Pancreas (tissue), 10 donors: ENCODE measurements at regions not wholly inside any gene's neighbourhood (a gene's known extent, or its start where the extent isn't known, plus 50 kb on each side); places are given as distances from the start of the nearest gene placed in this dataset.

Experiments
- ATAC-seq, 4 donors: fragments of 200-7000 bp; cut with Tn5 transposase; one replicate each; pipeline versions ENCODE4 v1.8.0 to v1.9.1; 2020; ENCODE audit warnings: mild to moderate bottlenecking in 4 of 4, moderate library complexity in 4 of 4
- DNase-seq, 6 donors: peaks; one replicate each; pipeline ENCODE4 v3.0.0-alpha.2; 2020
- FAIRE-seq: peaks from 2 replicates; lab custom pipeline; 2012; peaks lifted over from hg19 to GRCh38; lab: Jason Lieb, UNC
- H3K27ac ChIP-seq, 4 donors: fragments of 200-600 bp; sonication (generic); 1 replicate in 3 of 4; 2 replicates in 1 of 4; pipeline versions ENCODE4 v1.5.0 to v1.8.0; 2020
- H3K27me3 ChIP-seq, 4 donors: fragments of 200-600 bp; one replicate each; pipeline ENCODE4 v1.8.0; 2021
- H3K36me3 ChIP-seq, 3 donors: fragments of 200-600 bp; sonication (generic) in 1 of 3; one replicate each; pipeline versions ENCODE4 v1.5.0 to v1.8.0; 2020 to 2021
- H3K4me1 ChIP-seq, 3 donors: fragments of 200-600 bp; one replicate each; pipeline ENCODE4 v1.8.0; 2021
- H3K4me3 ChIP-seq, 4 donors: fragments of 200-600 bp; sonication (generic) in 2 of 4; one replicate each; pipeline versions ENCODE4 v1.5.0 to v1.8.0; 2020 to 2021
- H3K9me3 ChIP-seq, 4 donors: fragments of 200-600 bp; one replicate each; pipeline ENCODE4 v1.8.0; 2021
- CTCF ChIP-seq, 4 donors: fragments of 200-600 bp; sonication (generic) in 3 of 4; IDR thresholded peaks; one replicate each; pipeline versions ENCODE4 v1.5.0 to v1.8.0; 2021; ENCODE audit warnings: antibody characterized with exemption in 4 of 4
- WGBS, 2 donors: extraction: QIAGEN DNeasy Blood & Tissue Kit; methylation state at CpG; one replicate each; pipeline ENCODE4 v1.1.7; 2013; 5-methylcytosine and 5-hydroxymethylcytosine counted together
- intact Hi-C, 3 donors: fragments of 100-400 bp; cut with DNase I; formaldehyde crosslinking; loops; one replicate each; pipeline versions ENCODE4 v1.11.1 to v1.14.2; 2022
- donor health status: healthy with polysubstance abuse.
- donor health status: DM: no; HTN: no; CAD: no; lungs with moderate emphysema.
- donor health status: DM: no; HTN: no; CAD: no.
- donor health status: control.
- donor health status: control.
- donor health status: Bipolar disorder and iron deficiency.
- donor health status: DM: yes; HTN: yes; CAD: no.
- donor health status: DM: no; HTN: no; CAD: no.
- donor health status: DM: no; HTN: no; CAD: no.
- donor health status: DM: yes; HTN: yes; CAD: no.

GRCh38 chr21:16342932-16343331, 613.1 kb downstream of the USP25 start:
- FAIRE-seq (no peak), ATAC-seq (no peak)

GRCh38 chr21:16343776-16344175, 614.0 kb downstream of the USP25 start:
- no peak for TF ChIP-seq CTCF (IDR thresholded peaks at IDR 0.05)
- Histone ChIP-seq H3K27me3 (no peaks in the 10 kb centered on the region), H3K9me3 (no peaks in the 10 kb centered on the region), H3K4me1 (no peaks in the 10 kb centered on the region), H3K4me3 (no peak overlapping the region), H3K27ac (no peak overlapping the region), H3K36me3 (no peaks in the 10 kb centered on the region)
- FAIRE-seq (no peak), ATAC-seq (no peak), DNase-seq (no peak)
- WGBS, 2 donors, result 64 to 72% methylated on average over 3 of the region's 3 CpGs
- intact Hi-C loops, result no loop called here

More at GRCh38 chr21:16342932-16343331, 613.1 kb downstream of the USP25 start:
- TF ChIP-seq CTCF (IDR thresholded peaks at IDR 0.05), result no peak
- Histone ChIP-seq H3K27ac (no peak overlapping the region), H3K27me3 (no peaks in the 10 kb centered on the region), H3K4me3 (no peak overlapping the region), H3K36me3 (no peaks in the 10 kb centered on the region), H3K9me3 (no peaks in the 10 kb centered on the region), H3K4me1 (no peaks in the 10 kb centered on the region)
- no peak for DNase-seq
- WGBS, 2 donors, result 86 to 97% methylated on average over 1 of the region's 1 CpG
- intact Hi-C loops, result no loop called here

- TF ChIP-seq CTCF (IDR thresholded peaks at IDR 0.05), result no peak
- no peak for FAIRE-seq
- DNase-seq, result no peak
- no peaks in the 10 kb centered on the region for H3K27me3 ChIP-seq
- whole genome bisulfite sequencing, 2 donors, result 81 to 89% methylated on average over 1 of the region's 1 CpG
- no peak overlapping the region for H3K27ac ChIP-seq
- ATAC-seq, result no peak
- H3K4me3 ChIP-seq, result no peak overlapping the region
- intact Hi-C loops, result no loop called here
- peaks cover 0 to under 1% (median 0%) of the 10 kb centered on the region in 3 donors for H3K4me1 ChIP-seq
- H3K9me3 ChIP-seq, result no peaks in the 10 kb centered on the region
- no peaks in the 10 kb centered on the region for H3K36me3 ChIP-seq
Observed at GRCh38 chr21:16345757-16346156, 616.0 kb downstream of the USP25 start.

GRCh38 chr21:16347223-16347622, 617.4 kb downstream of the USP25 start:
- Histone ChIP-seq H3K4me1 (peaks cover 0 to 3% (median 0%) of the 10 kb centered on the region in 3 donors), H3K9me3 (no peaks in the 10 kb centered on the region), H3K27me3 (no peaks in the 10 kb centered on the region), H3K27ac (no peak overlapping the region), H3K4me3 (no peak overlapping the region), H3K36me3 (no peaks in the 10 kb centered on the region)
- no peak for DNase-seq
- intact Hi-C loops, result no loop called here
- ATAC-seq, result no peak
- FAIRE-seq, result no peak
- no peak for TF ChIP-seq CTCF (IDR thresholded peaks at IDR 0.05)

- Histone ChIP-seq H3K27me3 (no peaks in the 10 kb centered on the region), H3K9me3 (peaks cover 0 to 2% (median 0%) of the 10 kb centered on the region in 4 donors), H3K27ac (no peak overlapping the region), H3K4me1 (peaks cover 0 to 3% (median 0%) of the 10 kb centered on the region in 3 donors), H3K4me3 (no peak overlapping the region), H3K36me3 (no peaks in the 10 kb centered on the region)
- WGBS, 2 donors, result 72 to 76% methylated on average over 6 of the region's 6 CpGs
- no peak for DNase-seq
- no peak for ATAC-seq
- no peak for FAIRE-seq
- intact Hi-C loops, result no loop called here
- no peak for TF ChIP-seq CTCF (IDR thresholded peaks at IDR 0.05)
Observed at GRCh38 chr21:16353764-16354163, 624.0 kb downstream of the USP25 start.
